ENCODE measurements at regions not wholly inside any gene's neighbourhood (a gene's known extent, or its start where the extent isn't known, plus 50 kb on each side); places are given as distances from the start of the nearest gene placed in this dataset.

DNA sequence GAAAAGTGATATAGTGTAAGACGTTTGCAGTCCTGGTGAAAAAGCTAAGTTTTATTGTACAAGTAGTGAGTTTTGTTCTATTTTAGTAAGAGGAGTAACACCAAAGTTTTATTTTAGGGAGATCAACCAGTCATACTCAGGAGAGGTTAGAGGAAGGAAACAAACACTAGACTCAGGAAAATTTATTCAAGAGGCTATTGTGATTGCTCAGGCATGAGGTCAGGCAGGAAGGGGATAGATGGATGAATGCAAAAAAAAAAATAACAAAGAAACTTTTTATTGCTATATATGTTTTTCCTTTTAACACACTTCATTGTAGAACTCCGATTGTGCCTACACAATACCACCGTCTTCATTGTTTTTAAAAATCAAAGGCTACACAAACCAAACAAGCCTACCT, 189.0 kb downstream of the LYPLAL1 start:
- TF ChIP-seq, protein P1, sequence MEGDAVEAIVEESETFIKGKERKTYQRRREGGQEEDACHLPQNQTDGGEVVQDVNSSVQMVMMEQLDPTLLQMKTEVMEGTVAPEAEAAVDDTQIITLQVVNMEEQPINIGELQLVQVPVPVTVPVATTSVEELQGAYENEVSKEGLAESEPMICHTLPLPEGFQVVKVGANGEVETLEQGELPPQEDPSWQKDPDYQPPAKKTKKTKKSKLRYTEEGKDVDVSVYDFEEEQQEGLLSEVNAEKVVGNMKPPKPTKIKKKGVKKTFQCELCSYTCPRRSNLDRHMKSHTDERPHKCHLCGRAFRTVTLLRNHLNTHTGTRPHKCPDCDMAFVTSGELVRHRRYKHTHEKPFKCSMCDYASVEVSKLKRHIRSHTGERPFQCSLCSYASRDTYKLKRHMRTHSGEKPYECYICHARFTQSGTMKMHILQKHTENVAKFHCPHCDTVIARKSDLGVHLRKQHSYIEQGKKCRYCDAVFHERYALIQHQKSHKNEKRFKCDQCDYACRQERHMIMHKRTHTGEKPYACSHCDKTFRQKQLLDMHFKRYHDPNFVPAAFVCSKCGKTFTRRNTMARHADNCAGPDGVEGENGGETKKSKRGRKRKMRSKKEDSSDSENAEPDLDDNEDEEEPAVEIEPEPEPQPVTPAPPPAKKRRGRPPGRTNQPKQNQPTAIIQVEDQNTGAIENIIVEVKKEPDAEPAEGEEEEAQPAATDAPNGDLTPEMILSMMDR (conservative IDR thresholded peaks at IDR 0.05): no peak
- no peak for TF ChIP-seq EZH2 (IDR thresholded peaks at IDR 0.05; ENCODE audit: low read depth)
